ENCODE measurements at regions not wholly inside any gene's neighbourhood (a gene's known extent, or its start where the extent isn't known, plus 50 kb on each side); places are given as distances from the start of the nearest gene placed in this dataset.

- Histone ChIP-seq H3K36me3 (no peaks in the 10 kb centered on the region), H3K4me1 (no peaks in the 10 kb centered on the region), H3K9me3 (peaks cover 0 to 8% (median 0%) of the 10 kb centered on the region in 3 donors), H3K4me3 (no peak overlapping the region), H3K27ac (no peak overlapping the region), H3K27me3 (no peaks in the 10 kb centered on the region)
- 73 to 82% methylated on average over 8 of the region's 8 CpGs for WGBS, 2 donors (ENCODE audit: low coverage in 1 of 2)
- no peak for TF ChIP-seq POLR2A (IDR thresholded peaks at IDR 0.05)
- no peak for TF ChIP-seq EP300 (IDR thresholded peaks at IDR 0.05)
- no peak for TF ChIP-seq POLR2AphosphoS5 (IDR thresholded peaks at IDR 0.05)
- TF ChIP-seq CTCF (IDR thresholded peaks at IDR 0.05) = no peak
- ATAC-seq = no peak
These were observed 105.3 kb upstream of the SIX3 start for GRCh38 chr2:44836174-44836573.

- H3K27ac ChIP-seq = no peak overlapping the region
- H3K36me3 ChIP-seq = no peaks in the 10 kb centered on the region
- WGBS, 2 donors (ENCODE audit: low coverage in 1 of 2) = 100% methylated on average over 1 of the region's 1 CpG; no CpG with 5 or more reads in 1 of the 2 donors
- no peaks in the 10 kb centered on the region for H3K4me1 ChIP-seq
- H3K4me3 ChIP-seq = no peak overlapping the region
- ATAC-seq = no peak
- TF ChIP-seq CTCF (IDR thresholded peaks at IDR 0.05) (no peak), EP300 (IDR thresholded peaks at IDR 0.05) (no peak)
- peaks cover 0 to 8% (median 0%) of the 10 kb centered on the region in 3 donors for H3K9me3 ChIP-seq
- H3K27me3 ChIP-seq = no peaks in the 10 kb centered on the region
These were observed 104.6 kb upstream of the SIX3 start for GRCh38 chr2:44836916-44837315.

GRCh38 chr2:44838116-44838790 is 103.2 kb upstream of the SIX3 start:
- WGBS, 2 donors (ENCODE audit: low coverage in 1 of 2) = 81 to 85% methylated on average over 6 to 11 of the region's 13 CpGs
- no peak for TF ChIP-seq POLR2AphosphoS5 (IDR thresholded peaks at IDR 0.05)
- no peak for TF ChIP-seq EP300 (IDR thresholded peaks at IDR 0.05)
- TF ChIP-seq CTCF (IDR thresholded peaks at IDR 0.05) = no peak
- TF ChIP-seq POLR2A (IDR thresholded peaks at IDR 0.05) = no peak

DNA sequence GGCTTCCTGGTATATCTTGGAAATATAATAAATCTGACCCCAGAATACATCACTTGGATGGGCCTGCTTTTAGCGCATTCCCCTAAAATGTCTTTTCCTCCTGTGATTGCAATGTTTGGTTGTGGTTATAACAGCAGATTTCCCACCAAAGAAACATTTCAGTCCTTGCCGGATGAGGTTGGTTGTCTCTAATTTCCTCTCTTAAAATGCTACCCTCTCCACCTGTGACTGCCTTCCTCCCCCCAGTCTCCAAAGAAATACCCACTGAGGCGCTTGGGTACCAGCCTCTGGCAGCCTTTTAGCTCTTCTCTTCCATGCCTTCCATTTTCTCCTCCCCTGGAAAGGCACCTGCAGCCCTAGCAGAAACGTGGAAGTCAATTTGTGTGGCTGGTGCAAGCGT is 102.1 kb upstream of the SIX3 start:
- TF ChIP-seq CTCF (IDR thresholded peaks at IDR 0.05) = no peak
- TF ChIP-seq POLR2AphosphoS5 (IDR thresholded peaks at IDR 0.05) = no peak
- TF ChIP-seq POLR2A (IDR thresholded peaks at IDR 0.05) = no peak
- TF ChIP-seq EP300 (IDR thresholded peaks at IDR 0.05) = no peak
- Histone ChIP-seq H3K27me3 (peaks cover under 1% of the 10 kb centered on the region), H3K4me3 (no peak overlapping the region), H3K36me3 (no peaks in the 10 kb centered on the region), H3K9me3 (no peaks in the 10 kb centered on the region), H3K27ac (no peak overlapping the region), H3K4me1 (no peaks in the 10 kb centered on the region)
- 68 to 79% methylated on average over 5 of the region's 5 CpGs for WGBS, 2 donors (ENCODE audit: low coverage in 1 of 2)
- ATAC-seq = no peak

More at GRCh38 chr2:44838116-44838790, 103.2 kb upstream of the SIX3 start:
- Histone ChIP-seq H3K4me3 (no peak overlapping the region), H3K27ac (no peak overlapping the region), H3K27me3 (no peaks in the 10 kb centered on the region), H3K9me3 (peaks cover 0 to 8% (median 0%) of the 10 kb centered on the region in 3 donors), H3K36me3 (no peaks in the 10 kb centered on the region), H3K4me1 (no peaks in the 10 kb centered on the region)
- no peak for ATAC-seq

GRCh38 chr2:44839771-44840502 is 101.6 kb upstream of the SIX3 start:
- no peak overlapping the region for H3K27ac ChIP-seq
- no peak overlapping the region for H3K4me3 ChIP-seq
- H3K36me3 ChIP-seq = no peaks in the 10 kb centered on the region
- H3K4me1 ChIP-seq = no peaks in the 10 kb centered on the region
- ATAC-seq = no peak
- peaks cover 6% of the 10 kb centered on the region for H3K27me3 ChIP-seq
- no peaks in the 10 kb centered on the region for H3K9me3 ChIP-seq
- TF ChIP-seq EP300 (IDR thresholded peaks at IDR 0.05) (no peak), CTCF (IDR thresholded peaks at IDR 0.05) (no peak), POLR2A (IDR thresholded peaks at IDR 0.05) (no peak), POLR2AphosphoS5 (IDR thresholded peaks at IDR 0.05) (no peak)
- 58 to 74% methylated on average over 10 of the region's 10 CpGs for WGBS, 2 donors (ENCODE audit: low coverage in 1 of 2)

Data from gastroesophageal sphincter (tissue), 4 donors.